ENCODE measurements at regions not wholly inside any gene's neighbourhood (a gene's known extent, or its start where the extent isn't known, plus 50 kb on each side); places are given as distances from the start of the nearest gene placed in this dataset.

GRCh38 chr5:96115147-96115807, 153.6 kb upstream of the ELL2 start:
- intact Hi-C loops (cut with DNase I): loop anchor here in 1 of 3 donors (10.0 kb wide), 1 partner anchor 220 kb away; no protein-coding TSS in a partner anchor
- no peaks in the 10 kb centered on the region for H3K9me3 ChIP-seq
- no peak overlapping the region for H3K4me3 ChIP-seq
- H3K27ac ChIP-seq: peak overlapping the region in 2 of 4 donors; percentile 34 to 54
- 59 to 65% methylated on average over 1 of the region's 1 CpG for WGBS, 2 donors
- FAIRE-seq: no peak
- no peak for ATAC-seq
- DNase-seq: no peak
- no peaks in the 10 kb centered on the region for H3K36me3 ChIP-seq
- TF ChIP-seq CTCF (IDR thresholded peaks at IDR 0.05): no peak
- peaks cover 45 to 82% (median 67%) of the 10 kb centered on the region in 3 donors for H3K4me1 ChIP-seq
- H3K27me3 ChIP-seq: no peaks in the 10 kb centered on the region

- Histone ChIP-seq H3K27me3 (no peaks in the 10 kb centered on the region), H3K9me3 (no peaks in the 10 kb centered on the region), H3K4me3 (no peak overlapping the region), H3K4me1 (peaks cover 46 to 85% (median 62%) of the 10 kb centered on the region in 3 donors), H3K36me3 (no peaks in the 10 kb centered on the region), H3K27ac (peak overlapping the region in 2 of 4 donors; percentile 50 to 54)
- ATAC-seq (no peak), FAIRE-seq (no peak), DNase-seq (no peak)
- TF ChIP-seq CTCF (IDR thresholded peaks at IDR 0.05): no peak
- intact Hi-C loops (cut with DNase I): loop anchor here in 1 of 3 donors (10.0 kb wide), 1 partner anchor 220 kb away; no protein-coding TSS in a partner anchor
- 88 to 90% methylated on average over 2 of the region's 2 CpGs for WGBS, 2 donors
Observed at GRCh38 chr5:96114736-96115135, 153.1 kb upstream of the ELL2 start.

- peaks cover 41 to 74% (median 51%) of the 10 kb centered on the region in 3 donors for H3K4me1 ChIP-seq
- peak overlapping the region in 3 of 4 donors; percentile 39 to 54 (median 50) for H3K27ac ChIP-seq
- FAIRE-seq: no peak
- no peak overlapping the region for H3K4me3 ChIP-seq
- peak; percentile 86 to 95 (median 90) for ATAC-seq
- WGBS, 2 donors: 28 to 44% methylated on average over 2 of the region's 2 CpGs
- H3K9me3 ChIP-seq: no peaks in the 10 kb centered on the region
- no peak for TF ChIP-seq CTCF (IDR thresholded peaks at IDR 0.05)
- intact Hi-C loops (cut with DNase I): loop anchor here in 1 of 3 donors (10.0 kb wide), 1 partner anchor 221 kb away; no protein-coding TSS in a partner anchor
- no peaks in the 10 kb centered on the region for H3K36me3 ChIP-seq
- H3K27me3 ChIP-seq: no peaks in the 10 kb centered on the region
- DNase-seq: peak; percentile 48 to 79 (median 61)
Observed at GRCh38 chr5:96113170-96113939, 151.7 kb upstream of the ELL2 start.

- FAIRE-seq (no peak), ATAC-seq (peak in 3 of 4 donors; percentile 5 to 14 (median 5)), DNase-seq (no peak)
- intact Hi-C loops (cut with DNase I): loop anchor here in 1 of 3 donors (10.0 kb wide), 1 partner anchor 222 kb away; no protein-coding TSS in a partner anchor
- Histone ChIP-seq H3K4me1 (peaks cover 40 to 67% (median 44%) of the 10 kb centered on the region in 3 donors), H3K4me3 (no peak overlapping the region), H3K27me3 (no peaks in the 10 kb centered on the region), H3K9me3 (no peaks in the 10 kb centered on the region), H3K36me3 (no peaks in the 10 kb centered on the region), H3K27ac (peak overlapping the region in 2 of 4 donors; percentile 50 to 54)
- 62 to 69% methylated on average over 2 of the region's 2 CpGs for WGBS, 2 donors
- TF ChIP-seq CTCF (IDR thresholded peaks at IDR 0.05): no peak
Observed at GRCh38 chr5:96112703-96113102, 151.1 kb upstream of the ELL2 start.

Data from pancreas (tissue), 10 donors.